ENCODE measurements at regions not wholly inside any gene's neighbourhood (a gene's known extent, or its start where the extent isn't known, plus 50 kb on each side); places are given as distances from the start of the nearest gene placed in this dataset.

GRCh38 chr2:118670276-118670675 lies 177.2 kb downstream of the EN1 start:
- TF ChIP-seq EP300 (conservative IDR thresholded peaks at IDR 0.05; ENCODE audit: poor library complexity, severe bottlenecking) (no peak), RAD21 (conservative IDR thresholded peaks at IDR 0.05) (no peak), MXI1 (conservative IDR thresholded peaks at IDR 0.05; ENCODE audit: poor library complexity, severe bottlenecking) (no peak), POLR2AphosphoS5 (IDR thresholded peaks at IDR 0.05) (no peak), EZH2 (IDR thresholded peaks at IDR 0.05; ENCODE audit: borderline replicate concordance, insufficient read depth, low read length, poor library complexity, severe bottlenecking) (no peak), SMC3 (conservative IDR thresholded peaks at IDR 0.05; ENCODE audit: poor library complexity) (no peak)
- H3F3A ChIP-seq (ENCODE audit: insufficient read depth, low read length, poor library complexity, severe bottlenecking) = no peaks in the 10 kb centered on the region

GRCh38 chr2:118669654-118670053 lies 177.8 kb downstream of the EN1 start:
- Histone ChIP-seq H2AFZ (ENCODE audit: low read depth, low read length) (no peak overlapping the region), H3K36me3 (ENCODE audit: insufficient read depth, low read length) (no peaks in the 10 kb centered on the region), H3K79me2 (replicated peaks; ENCODE audit: insufficient read depth, low read length) (no peaks in the 10 kb centered on the region), H3K27me3 (ENCODE audit: insufficient read depth, low read depth, low read length) (no peaks in the 10 kb centered on the region), H3K9ac (ENCODE audit: low read length) (no peak overlapping the region), H3K9me3 (ENCODE audit: low read length) (no peaks in the 10 kb centered on the region), H3K4me2 (ENCODE audit: low read length) (no peak overlapping the region), H3F3A (ENCODE audit: insufficient read depth, low read length, poor library complexity, severe bottlenecking) (no peaks in the 10 kb centered on the region), H3K4me3 (ENCODE audit: low read length) (no peak overlapping the region), H3K27ac (ENCODE audit: low read length) (no peak overlapping the region), H3K9me2 (ENCODE audit: insufficient read depth, low read length) (no peaks in the 10 kb centered on the region), H4K20me1 (ENCODE audit: insufficient read depth) (no peaks in the 10 kb centered on the region)
- no peak for TF ChIP-seq POLR2AphosphoS5 (IDR thresholded peaks at IDR 0.05)
- no peak for TF ChIP-seq TAF1 (IDR thresholded peaks at IDR 0.05; ENCODE audit: low read depth)
- TF ChIP-seq CTCF (IDR thresholded peaks at IDR 0.05; ENCODE audit: poor library complexity, severe bottlenecking) = no peak
- no peak for TF ChIP-seq MXI1 (conservative IDR thresholded peaks at IDR 0.05; ENCODE audit: poor library complexity, severe bottlenecking)
- TF ChIP-seq RAD21 (conservative IDR thresholded peaks at IDR 0.05) = no peak
- no peak for TF ChIP-seq EZH2 (IDR thresholded peaks at IDR 0.05; ENCODE audit: borderline replicate concordance, insufficient read depth, low read length, poor library complexity, severe bottlenecking)
- TF ChIP-seq, protein P1, sequence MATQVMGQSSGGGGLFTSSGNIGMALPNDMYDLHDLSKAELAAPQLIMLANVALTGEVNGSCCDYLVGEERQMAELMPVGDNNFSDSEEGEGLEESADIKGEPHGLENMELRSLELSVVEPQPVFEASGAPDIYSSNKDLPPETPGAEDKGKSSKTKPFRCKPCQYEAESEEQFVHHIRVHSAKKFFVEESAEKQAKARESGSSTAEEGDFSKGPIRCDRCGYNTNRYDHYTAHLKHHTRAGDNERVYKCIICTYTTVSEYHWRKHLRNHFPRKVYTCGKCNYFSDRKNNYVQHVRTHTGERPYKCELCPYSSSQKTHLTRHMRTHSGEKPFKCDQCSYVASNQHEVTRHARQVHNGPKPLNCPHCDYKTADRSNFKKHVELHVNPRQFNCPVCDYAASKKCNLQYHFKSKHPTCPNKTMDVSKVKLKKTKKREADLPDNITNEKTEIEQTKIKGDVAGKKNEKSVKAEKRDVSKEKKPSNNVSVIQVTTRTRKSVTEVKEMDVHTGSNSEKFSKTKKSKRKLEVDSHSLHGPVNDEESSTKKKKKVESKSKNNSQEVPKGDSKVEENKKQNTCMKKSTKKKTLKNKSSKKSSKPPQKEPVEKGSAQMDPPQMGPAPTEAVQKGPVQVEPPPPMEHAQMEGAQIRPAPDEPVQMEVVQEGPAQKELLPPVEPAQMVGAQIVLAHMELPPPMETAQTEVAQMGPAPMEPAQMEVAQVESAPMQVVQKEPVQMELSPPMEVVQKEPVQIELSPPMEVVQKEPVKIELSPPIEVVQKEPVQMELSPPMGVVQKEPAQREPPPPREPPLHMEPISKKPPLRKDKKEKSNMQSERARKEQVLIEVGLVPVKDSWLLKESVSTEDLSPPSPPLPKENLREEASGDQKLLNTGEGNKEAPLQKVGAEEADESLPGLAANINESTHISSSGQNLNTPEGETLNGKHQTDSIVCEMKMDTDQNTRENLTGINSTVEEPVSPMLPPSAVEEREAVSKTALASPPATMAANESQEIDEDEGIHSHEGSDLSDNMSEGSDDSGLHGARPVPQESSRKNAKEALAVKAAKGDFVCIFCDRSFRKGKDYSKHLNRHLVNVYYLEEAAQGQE (IDR thresholded peaks at IDR 0.05; ENCODE audit: borderline replicate concordance) = no peak

More at GRCh38 chr2:118670276-118670675, 177.2 kb downstream of the EN1 start:
- H3K79me2 ChIP-seq (replicated peaks; ENCODE audit: insufficient read depth, low read length) = no peaks in the 10 kb centered on the region
- H3K4me2 ChIP-seq (ENCODE audit: low read length) = no peak overlapping the region
- H3K9ac ChIP-seq (ENCODE audit: low read length) = no peak overlapping the region
- no peaks in the 10 kb centered on the region for H3K9me3 ChIP-seq (ENCODE audit: low read length)
- H3K36me3 ChIP-seq (ENCODE audit: insufficient read depth, low read length) = no peaks in the 10 kb centered on the region
- H3K27ac ChIP-seq (ENCODE audit: low read length) = no peak overlapping the region
- H3K4me3 ChIP-seq (ENCODE audit: low read length) = no peak overlapping the region
- no peaks in the 10 kb centered on the region for H3K27me3 ChIP-seq (ENCODE audit: insufficient read depth, low read depth, low read length)
- H2AFZ ChIP-seq (ENCODE audit: low read depth, low read length) = no peak overlapping the region
- H4K20me1 ChIP-seq (ENCODE audit: insufficient read depth) = no peaks in the 10 kb centered on the region
- H3K9me2 ChIP-seq (ENCODE audit: insufficient read depth, low read length) = no peaks in the 10 kb centered on the region
